Brain microvascular endothelial cell (primary cell): ENCODE measurements at regions not wholly inside any gene's neighbourhood (a gene's known extent, or its start where the extent isn't known, plus 50 kb on each side); places are given as distances from the start of the nearest gene placed in this dataset.
A peak's percentile ranks its signal among the peaks of the same experiment; 100 is the strongest.

ENCODE experiments used
- DNase-seq: peaks from one replicate; pipeline ENCODE4 v3.0.0-alpha.2; 2020
- H3K27ac ChIP-seq: fragments of 250-450 bp; sonication (Bioruptor Pico); 2 replicates; pipeline ENCODE4 v1.5.1; 2020; ENCODE audit warnings: mild to moderate bottlenecking, moderate library complexity
- H3K27me3 ChIP-seq: fragments of 250-450 bp; sonication (Bioruptor Pico); replicated peaks from 2 replicates; pipeline ENCODE4 v1.5.1; 2020; ENCODE audit warnings: mild to moderate bottlenecking
- H3K36me3 ChIP-seq: fragments of 250-450 bp; sonication (Bioruptor Pico); replicated peaks from 2 replicates; pipeline ENCODE4 v1.5.1; 2020; ENCODE audit warnings: mild to moderate bottlenecking
- H3K4me3 ChIP-seq: 2 replicates; pipeline ENCODE4 v1.5.1; 2011; ENCODE audit warnings: low read depth, mild to moderate bottlenecking, control low read depth, low read length, moderate library complexity
- CTCF ChIP-seq: IDR thresholded peaks from 2 replicates; pipeline ENCODE4 v1.5.1; 2011; ENCODE audit warnings: low read depth, mild to moderate bottlenecking, moderate library complexity, low read length, control low read depth, inconsistent platforms; ENCODE audit errors: missing control alignments
- in situ Hi-C: cut with HindIII; loops from 2 replicates; pipeline ENCODE4 v1.10.0; 2017; ENCODE audit warnings: low sequenced_read_pairs, low pct_ligation_motif_present

GRCh38 chr16:80309178-80309577 is 231.6 kb upstream of the DYNLRB2 start:
- Histone ChIP-seq H3K27ac (no peak overlapping the region), H3K27me3 (no peaks in the 10 kb centered on the region), H3K36me3 (no peaks in the 10 kb centered on the region), H3K4me3 (no peak overlapping the region)
- no peak for DNase-seq
- no peak for TF ChIP-seq CTCF
- in situ Hi-C loops = no loop called here

- Histone ChIP-seq H3K27ac (no peak overlapping the region), H3K36me3 (no peaks in the 10 kb centered on the region), H3K27me3 (no peaks in the 10 kb centered on the region), H3K4me3 (no peak overlapping the region)
- no peak for DNase-seq
- in situ Hi-C loops = no loop called here
- no peak for TF ChIP-seq CTCF
Measured at GRCh38 chr16:80305410-80305809, 235.4 kb upstream of the DYNLRB2 start.

- no peak for DNase-seq
- Histone ChIP-seq H3K27me3 (no peaks in the 10 kb centered on the region), H3K27ac (no peak overlapping the region), H3K4me3 (no peak overlapping the region), H3K36me3 (no peaks in the 10 kb centered on the region)
- TF ChIP-seq CTCF = no peak
- in situ Hi-C loops = no loop called here
Measured at GRCh38 chr16:80303691-80304090, 237.1 kb upstream of the DYNLRB2 start.

GRCh38 chr16:80300876-80301275 is 239.9 kb upstream of the DYNLRB2 start:
- Histone ChIP-seq H3K27me3 (no peaks in the 10 kb centered on the region), H3K4me3 (no peak overlapping the region), H3K27ac (no peak overlapping the region), H3K36me3 (no peaks in the 10 kb centered on the region)
- in situ Hi-C loops = no loop called here
- DNase-seq = peak; percentile 45
- TF ChIP-seq CTCF = no peak

- in situ Hi-C loops = no loop called here
- DNase-seq = no peak
- no peak overlapping the region for H3K27ac ChIP-seq
Measured at GRCh38 chr16:80300456-80300855, 240.3 kb upstream of the DYNLRB2 start.

More at GRCh38 chr16:80300456-80300855, 240.3 kb upstream of the DYNLRB2 start:
- Histone ChIP-seq H3K27me3 (no peaks in the 10 kb centered on the region), H3K36me3 (no peaks in the 10 kb centered on the region), H3K4me3 (no peak overlapping the region)
- no peak for TF ChIP-seq CTCF
